Chondrocyte (in vitro differentiated cells): ENCODE measurements at regions not wholly inside any gene's neighbourhood (a gene's known extent, or its start where the extent isn't known, plus 50 kb on each side); places are given as distances from the start of the nearest gene placed in this dataset.

Source experiments
- DNase-seq: peaks from one replicate; pipeline ENCODE4 v3.0.0; 2021; ENCODE audit warnings: mixed read lengths, low spot score
- H3K27ac Mint-ChIP-seq: one replicate; pipeline ENCODE4 v1.8.0; 2021; ENCODE audit warnings: mild to moderate bottlenecking, moderate library complexity, mixed read lengths; ENCODE audit not compliant: unreplicated experiment
- H3K27me3 Mint-ChIP-seq: 2 replicates; pipeline ENCODE4 v1.8.0; 2021; ENCODE audit warnings: low read depth, mixed read lengths
- H3K36me3 Mint-ChIP-seq: 2 replicates; pipeline ENCODE4 v1.8.0; 2021; ENCODE audit warnings: low read depth, mixed read lengths
- H3K4me1 Mint-ChIP-seq: 2 replicates; pipeline ENCODE4 v1.8.0; 2021; ENCODE audit warnings: low read depth, mild to moderate bottlenecking, mixed read lengths
- H3K4me3 Mint-ChIP-seq: one replicate; pipeline ENCODE4 v1.8.0; 2021; ENCODE audit warnings: mild to moderate bottlenecking, moderate library complexity, mixed read lengths; ENCODE audit not compliant: unreplicated experiment
- H3K9me3 Mint-ChIP-seq: 2 replicates; pipeline ENCODE4 v1.8.0; 2021; ENCODE audit warnings: low read depth, mixed read lengths
- TF ChIP-seq, protein P1 (sequence below): fragments of 200-600 bp; sonication (generic); IDR thresholded peaks from 2 replicates; pipeline ENCODE4 v1.5.0; 2021; ENCODE audit warnings: antibody characterized with exemption, mild to moderate bottlenecking, moderate library complexity

DNA sequence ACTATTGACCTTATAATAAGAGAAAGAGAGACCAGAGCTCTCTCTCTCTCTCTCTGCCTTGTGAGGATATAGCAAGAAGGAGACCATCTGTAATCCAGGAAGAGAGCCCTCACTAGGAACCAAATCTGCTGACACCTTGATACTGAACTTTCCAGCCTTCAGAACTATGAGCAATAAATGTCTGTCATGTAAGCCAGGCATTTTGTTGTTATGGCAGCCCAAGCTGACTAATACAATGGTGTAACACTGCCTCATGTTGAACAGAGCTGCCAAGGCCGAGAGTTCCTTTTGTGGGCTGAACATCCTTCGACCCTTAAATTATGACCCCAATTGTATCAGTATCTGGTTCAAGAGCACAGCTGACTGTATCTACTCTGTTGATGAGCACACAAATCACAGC is 108.0 kb downstream of the LRRC30 start:
- Mint-ChIP-seq H3K9me3 (no peaks in the 10 kb centered on the region), H3K27ac (no peak overlapping the region), H3K4me3 (no peak overlapping the region), H3K27me3 (peaks cover 21% of the 10 kb centered on the region), H3K36me3 (no peaks in the 10 kb centered on the region), H3K4me1 (no peaks in the 10 kb centered on the region)
- no peak for DNase-seq
- TF ChIP-seq, protein P1, sequence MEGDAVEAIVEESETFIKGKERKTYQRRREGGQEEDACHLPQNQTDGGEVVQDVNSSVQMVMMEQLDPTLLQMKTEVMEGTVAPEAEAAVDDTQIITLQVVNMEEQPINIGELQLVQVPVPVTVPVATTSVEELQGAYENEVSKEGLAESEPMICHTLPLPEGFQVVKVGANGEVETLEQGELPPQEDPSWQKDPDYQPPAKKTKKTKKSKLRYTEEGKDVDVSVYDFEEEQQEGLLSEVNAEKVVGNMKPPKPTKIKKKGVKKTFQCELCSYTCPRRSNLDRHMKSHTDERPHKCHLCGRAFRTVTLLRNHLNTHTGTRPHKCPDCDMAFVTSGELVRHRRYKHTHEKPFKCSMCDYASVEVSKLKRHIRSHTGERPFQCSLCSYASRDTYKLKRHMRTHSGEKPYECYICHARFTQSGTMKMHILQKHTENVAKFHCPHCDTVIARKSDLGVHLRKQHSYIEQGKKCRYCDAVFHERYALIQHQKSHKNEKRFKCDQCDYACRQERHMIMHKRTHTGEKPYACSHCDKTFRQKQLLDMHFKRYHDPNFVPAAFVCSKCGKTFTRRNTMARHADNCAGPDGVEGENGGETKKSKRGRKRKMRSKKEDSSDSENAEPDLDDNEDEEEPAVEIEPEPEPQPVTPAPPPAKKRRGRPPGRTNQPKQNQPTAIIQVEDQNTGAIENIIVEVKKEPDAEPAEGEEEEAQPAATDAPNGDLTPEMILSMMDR: no peak

DNA sequence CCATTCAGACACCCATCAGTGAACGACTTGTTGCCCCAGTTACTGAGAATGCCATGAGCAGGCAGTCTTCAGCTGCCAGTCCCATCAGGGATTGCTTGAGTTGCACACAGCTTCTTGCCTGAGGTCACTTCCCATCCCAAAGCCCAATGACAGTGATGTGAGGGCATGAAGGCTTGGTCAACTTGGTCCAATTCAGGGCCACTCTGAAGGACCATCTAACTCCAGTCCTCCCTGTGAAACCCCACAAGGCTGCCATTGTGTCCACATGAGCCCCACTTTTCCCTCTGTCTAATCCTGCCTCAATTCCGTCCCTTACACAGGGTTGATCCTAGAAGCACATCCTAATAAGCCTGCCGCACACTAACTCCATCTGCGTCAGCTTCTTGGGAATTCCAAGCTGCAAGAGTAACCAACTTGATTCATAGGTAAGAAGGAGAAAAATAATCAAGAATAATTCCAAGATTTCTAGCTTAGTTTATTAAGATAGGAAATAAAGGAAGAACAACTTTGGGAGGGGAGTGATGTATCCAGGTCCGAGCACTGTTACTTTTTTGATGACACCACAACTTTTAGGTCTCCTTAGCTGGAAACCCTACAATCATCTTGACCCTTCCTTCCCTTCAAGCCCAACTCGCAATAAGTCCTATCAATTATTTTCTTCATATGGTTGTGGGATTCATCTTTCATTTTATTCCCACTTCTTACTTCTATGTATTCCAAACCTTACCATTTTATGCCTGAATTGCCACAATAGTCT is 110.9 kb downstream of the LRRC30 start:
- peaks cover 21% of the 10 kb centered on the region for H3K27me3 Mint-ChIP-seq
- no peak overlapping the region for H3K4me3 Mint-ChIP-seq
- no peaks in the 10 kb centered on the region for H3K36me3 Mint-ChIP-seq
- H3K27ac Mint-ChIP-seq: no peak overlapping the region
- H3K4me1 Mint-ChIP-seq: no peaks in the 10 kb centered on the region
- no peaks in the 10 kb centered on the region for H3K9me3 Mint-ChIP-seq
- no peak for DNase-seq
- TF ChIP-seq, protein P1: no peak

DNA sequence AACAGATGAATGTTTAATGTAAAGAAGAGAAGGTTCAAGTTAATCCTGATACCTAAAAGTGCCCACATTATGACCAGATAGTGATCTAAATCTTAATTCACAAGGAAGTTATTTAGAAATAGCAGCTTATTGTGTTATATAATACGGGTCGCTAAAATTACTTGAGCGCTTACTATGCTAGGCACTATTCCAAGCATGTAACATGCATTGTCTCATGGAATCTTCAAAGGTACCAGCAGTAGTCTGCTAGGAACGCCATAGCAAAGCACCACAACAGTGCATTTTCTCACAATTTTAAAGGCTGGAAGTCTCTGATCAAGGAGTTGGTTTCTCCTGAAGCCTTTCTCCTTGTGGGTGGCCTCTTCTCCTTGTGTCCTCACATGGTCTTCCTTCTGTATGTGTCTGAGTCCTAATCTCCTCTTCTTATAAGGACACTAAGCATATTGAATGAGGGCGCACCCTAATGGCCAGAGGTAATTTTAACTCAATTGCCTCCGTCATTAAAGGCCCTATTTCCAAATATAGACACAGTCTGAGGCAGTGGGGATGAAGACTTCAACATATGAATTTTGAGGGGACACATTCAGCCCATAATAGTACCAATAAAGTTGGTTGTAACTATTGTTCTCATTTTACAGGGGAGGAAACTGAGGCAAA is 118.4 kb downstream of the LRRC30 start:
- Mint-ChIP-seq H3K4me1 (no peaks in the 10 kb centered on the region), H3K4me3 (no peak overlapping the region), H3K36me3 (peaks cover 1% of the 10 kb centered on the region), H3K9me3 (peaks cover 8% of the 10 kb centered on the region), H3K27me3 (peaks cover 7% of the 10 kb centered on the region), H3K27ac (no peak overlapping the region)
- TF ChIP-seq, protein P1: no peak
- DNase-seq: no peak

DNA sequence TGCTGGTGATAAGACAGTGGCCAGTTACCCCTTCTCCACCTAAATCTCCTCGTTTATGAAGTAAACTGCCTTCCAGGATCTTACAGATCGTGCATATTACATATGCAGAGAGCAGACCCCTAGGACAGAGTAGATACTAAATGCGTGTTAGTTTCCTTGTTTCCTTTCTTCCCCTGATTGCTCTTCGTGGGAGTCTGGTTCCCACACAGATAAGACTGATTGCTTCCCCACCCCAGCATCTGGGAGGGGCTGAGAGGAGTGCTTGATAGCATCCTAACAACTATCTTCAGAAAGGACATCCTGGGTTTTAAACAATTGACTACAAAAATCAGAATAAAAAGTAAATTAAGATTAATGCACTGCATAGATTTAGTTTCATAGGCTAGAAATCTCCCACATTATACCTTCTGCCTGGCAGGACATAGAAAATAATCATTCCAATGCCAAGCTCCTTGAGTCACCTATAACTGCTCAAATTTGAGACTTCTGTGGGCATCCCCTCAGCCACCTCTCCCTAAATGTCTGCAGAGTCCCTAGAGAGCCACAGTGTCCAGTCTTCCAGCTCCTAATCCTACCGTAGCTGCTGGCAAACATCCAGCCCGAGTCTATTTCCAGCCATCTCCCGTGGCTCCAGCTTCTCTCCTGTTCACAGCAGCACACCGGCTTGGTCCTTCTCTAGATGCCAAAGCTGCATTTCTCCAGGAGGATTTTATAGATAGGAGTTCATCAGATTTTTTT is 128.3 kb downstream of the LRRC30 start:
- DNase-seq: no peak
- TF ChIP-seq, protein P1: no peak
- Mint-ChIP-seq H3K4me1 (no peaks in the 10 kb centered on the region), H3K27me3 (peaks cover 16% of the 10 kb centered on the region), H3K9me3 (no peaks in the 10 kb centered on the region), H3K4me3 (no peak overlapping the region), H3K27ac (no peak overlapping the region), H3K36me3 (no peaks in the 10 kb centered on the region)

DNA sequence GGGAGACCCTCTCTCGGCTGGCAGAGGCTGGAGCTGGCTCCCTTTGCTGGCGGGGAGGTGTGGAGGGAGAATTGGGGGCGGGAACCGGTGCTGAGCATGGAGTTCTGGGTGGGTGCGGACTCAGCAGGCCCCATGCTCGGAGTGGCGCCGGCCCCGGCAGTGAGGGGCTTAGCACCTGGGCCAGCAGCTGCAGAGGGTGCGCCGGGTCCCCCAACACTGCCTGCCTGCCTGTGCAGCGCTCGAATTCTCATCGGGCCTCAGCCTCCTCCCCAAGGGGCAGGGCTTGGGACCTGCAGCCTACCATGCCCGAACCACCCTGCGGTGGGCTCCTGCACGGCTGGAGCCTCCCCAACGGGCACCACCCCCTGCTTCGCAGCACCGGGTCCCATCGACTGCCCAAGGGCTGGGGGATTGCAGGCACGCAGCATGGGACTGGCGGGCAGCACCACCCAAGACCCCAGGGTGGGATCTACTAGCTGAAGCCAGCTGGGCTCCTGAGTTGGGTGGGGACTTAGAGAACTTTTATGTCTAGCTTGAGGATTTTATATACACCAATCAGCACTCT is 129.8 kb downstream of the LRRC30 start:
- TF ChIP-seq, protein P1: no peak
- Mint-ChIP-seq H3K27ac (no peak overlapping the region), H3K4me1 (no peaks in the 10 kb centered on the region), H3K36me3 (no peaks in the 10 kb centered on the region), H3K27me3 (peaks cover 10% of the 10 kb centered on the region), H3K4me3 (no peak overlapping the region), H3K9me3 (peaks cover 8% of the 10 kb centered on the region)
- DNase-seq: no peak
